Vagina (tissue), 2 donors: ENCODE measurements at regions not wholly inside any gene's neighbourhood (a gene's known extent, or its start where the extent isn't known, plus 50 kb on each side); places are given as distances from the start of the nearest gene placed in this dataset.

Experiments used
- CTCF ChIP-seq, 3 experiments: fragments of 450-650 bp in 2 of 3; fragments of 200-600 bp in 1 of 3; sonication (generic) in 1 of 3; IDR thresholded peaks; one replicate each; pipeline ENCODE4 v1.5.1; 2017 to 2019; ENCODE audit warnings: antibody characterized with exemption in 3 of 3, mild to moderate bottlenecking in 2 of 3, moderate library complexity in 2 of 3
- POLR2A ChIP-seq, 2 donors: fragments of 450-650 bp; IDR thresholded peaks; one replicate each; pipeline ENCODE4 v1.6.1; 2017; ENCODE audit warnings: antibody characterized with exemption in 2 of 2, mild to moderate bottlenecking in 2 of 2, moderate library complexity in 2 of 2
- POLR2AphosphoS5 ChIP-seq, 2 donors: sonication (generic); formaldehyde crosslinking; IDR thresholded peaks; one replicate each; pipeline ENCODE4 v1.9.0; 2017; ENCODE audit warnings: antibody characterized with exemption in 2 of 2, mild to moderate bottlenecking in 2 of 2, low read depth in 1 of 2; ENCODE audit not compliant: insufficient read depth in 1 of 2

GRCh38 chr3:34024447-34025240 is 226.2 kb downstream of the PDCD6IP start:
- no peak for TF ChIP-seq CTCF (IDR thresholded peaks at IDR 0.05)
- TF ChIP-seq POLR2AphosphoS5 (IDR thresholded peaks at IDR 0.05; ENCODE audit: insufficient read depth in 1 of 2, low read depth in 1 of 2): no peak
- TF ChIP-seq POLR2A (IDR thresholded peaks at IDR 0.05): no peak
